ENCODE measurements at regions not wholly inside any gene's neighbourhood (a gene's known extent, or its start where the extent isn't known, plus 50 kb on each side); places are given as distances from the start of the nearest gene placed in this dataset.

DNA sequence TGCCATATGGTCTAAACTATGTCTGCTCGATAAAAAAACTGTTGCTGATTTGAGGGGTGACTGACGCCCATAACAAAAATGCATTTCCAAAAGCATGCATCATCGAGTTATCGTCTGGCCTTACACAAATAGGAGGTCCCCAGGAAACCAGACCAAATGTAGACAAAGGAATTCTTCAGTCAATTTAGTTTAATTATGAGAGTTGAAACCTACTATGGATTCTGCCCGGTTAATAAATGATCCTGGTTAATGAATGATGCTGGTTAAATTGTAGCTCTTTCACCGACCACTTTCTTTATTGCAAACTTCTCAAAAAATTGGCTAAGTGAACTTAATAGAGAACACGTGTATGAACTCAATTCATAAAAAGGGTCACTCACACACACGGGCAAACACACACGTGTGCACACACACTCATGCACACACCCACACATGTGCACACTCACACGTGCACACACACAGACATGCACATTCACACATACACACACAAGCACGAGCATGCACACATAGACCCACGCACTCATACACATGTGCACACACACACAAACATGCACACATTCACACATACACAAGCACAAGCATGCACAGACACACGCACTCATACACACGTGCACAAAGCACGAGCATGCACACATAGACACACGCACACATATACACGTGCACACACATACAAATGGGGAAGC lies 59.0 kb upstream of the SALL3 start:
- TF ChIP-seq, protein P1, sequence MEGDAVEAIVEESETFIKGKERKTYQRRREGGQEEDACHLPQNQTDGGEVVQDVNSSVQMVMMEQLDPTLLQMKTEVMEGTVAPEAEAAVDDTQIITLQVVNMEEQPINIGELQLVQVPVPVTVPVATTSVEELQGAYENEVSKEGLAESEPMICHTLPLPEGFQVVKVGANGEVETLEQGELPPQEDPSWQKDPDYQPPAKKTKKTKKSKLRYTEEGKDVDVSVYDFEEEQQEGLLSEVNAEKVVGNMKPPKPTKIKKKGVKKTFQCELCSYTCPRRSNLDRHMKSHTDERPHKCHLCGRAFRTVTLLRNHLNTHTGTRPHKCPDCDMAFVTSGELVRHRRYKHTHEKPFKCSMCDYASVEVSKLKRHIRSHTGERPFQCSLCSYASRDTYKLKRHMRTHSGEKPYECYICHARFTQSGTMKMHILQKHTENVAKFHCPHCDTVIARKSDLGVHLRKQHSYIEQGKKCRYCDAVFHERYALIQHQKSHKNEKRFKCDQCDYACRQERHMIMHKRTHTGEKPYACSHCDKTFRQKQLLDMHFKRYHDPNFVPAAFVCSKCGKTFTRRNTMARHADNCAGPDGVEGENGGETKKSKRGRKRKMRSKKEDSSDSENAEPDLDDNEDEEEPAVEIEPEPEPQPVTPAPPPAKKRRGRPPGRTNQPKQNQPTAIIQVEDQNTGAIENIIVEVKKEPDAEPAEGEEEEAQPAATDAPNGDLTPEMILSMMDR (conservative IDR thresholded peaks at IDR 0.05; ENCODE audit: low read depth, low read length): no peak
- TF ChIP-seq EZH2 (IDR thresholded peaks at IDR 0.05; ENCODE audit: borderline replicate concordance, low read depth, low read length, poor library complexity, severe bottlenecking): no peak
